Astrocyte (in vitro differentiated cells and primary cell): ENCODE measurements at regions not wholly inside any gene's neighbourhood (a gene's known extent, or its start where the extent isn't known, plus 50 kb on each side); places are given as distances from the start of the nearest gene placed in this dataset.
"Not testable (repeated sequence)": the region's sequence is repeated elsewhere in the genome, so short reads cannot be mapped to it uniquely, and the experiment has no call there.

ENCODE experiments used
- EZH2 ChIP-seq: IDR thresholded peaks from 2 replicates; pipeline ENCODE4 v1.6.1; 2012; ENCODE audit warnings: mild to moderate bottlenecking, low read length, inconsistent platforms; ENCODE audit not compliant: insufficient read depth
- TF ChIP-seq, protein P1 (sequence below): IDR thresholded peaks from 2 replicates; pipeline ENCODE4 v1.5.1; 2011; ENCODE audit warnings: low read depth, mild to moderate bottlenecking, inconsistent platforms, low read length, moderate library complexity; ENCODE audit not compliant: insufficient read depth

- TF ChIP-seq, protein P1, sequence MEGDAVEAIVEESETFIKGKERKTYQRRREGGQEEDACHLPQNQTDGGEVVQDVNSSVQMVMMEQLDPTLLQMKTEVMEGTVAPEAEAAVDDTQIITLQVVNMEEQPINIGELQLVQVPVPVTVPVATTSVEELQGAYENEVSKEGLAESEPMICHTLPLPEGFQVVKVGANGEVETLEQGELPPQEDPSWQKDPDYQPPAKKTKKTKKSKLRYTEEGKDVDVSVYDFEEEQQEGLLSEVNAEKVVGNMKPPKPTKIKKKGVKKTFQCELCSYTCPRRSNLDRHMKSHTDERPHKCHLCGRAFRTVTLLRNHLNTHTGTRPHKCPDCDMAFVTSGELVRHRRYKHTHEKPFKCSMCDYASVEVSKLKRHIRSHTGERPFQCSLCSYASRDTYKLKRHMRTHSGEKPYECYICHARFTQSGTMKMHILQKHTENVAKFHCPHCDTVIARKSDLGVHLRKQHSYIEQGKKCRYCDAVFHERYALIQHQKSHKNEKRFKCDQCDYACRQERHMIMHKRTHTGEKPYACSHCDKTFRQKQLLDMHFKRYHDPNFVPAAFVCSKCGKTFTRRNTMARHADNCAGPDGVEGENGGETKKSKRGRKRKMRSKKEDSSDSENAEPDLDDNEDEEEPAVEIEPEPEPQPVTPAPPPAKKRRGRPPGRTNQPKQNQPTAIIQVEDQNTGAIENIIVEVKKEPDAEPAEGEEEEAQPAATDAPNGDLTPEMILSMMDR, result not testable (repeated sequence)
- not testable (repeated sequence) for TF ChIP-seq EZH2
These were observed 576.2 kb upstream of the C9orf72 start for GRCh38 chr9:28149361-28150050.
